Neuronal stem cell (in vitro differentiated cells): ENCODE measurements at regions not wholly inside any gene's neighbourhood (a gene's known extent, or its start where the extent isn't known, plus 50 kb on each side); places are given as distances from the start of the nearest gene placed in this dataset.

Experiments used
- DNase-seq: peaks from one replicate; pipeline ENCODE4 v3.0.0-alpha.2; 2013; ENCODE audit warnings: low spot score
- H2AFZ ChIP-seq: one replicate; pipeline ENCODE4 v1.6.1; 2013; ENCODE audit warnings: mild to moderate bottlenecking, low read length, inconsistent platforms
- H2AK5ac ChIP-seq: 2 replicates; pipeline ENCODE4 v1.6.1; 2013; ENCODE audit warnings: low read depth, mild to moderate bottlenecking, inconsistent platforms, low read length, moderate library complexity, mixed read lengths
- H2BK120ac ChIP-seq: 2 replicates; pipeline ENCODE4 v1.6.1; 2013; ENCODE audit warnings: low read depth, mild to moderate bottlenecking, inconsistent platforms, low read length, moderate library complexity, mixed read lengths
- H2BK12ac ChIP-seq: one replicate; pipeline ENCODE4 v1.6.1; 2013; ENCODE audit warnings: low read length, inconsistent platforms
- H2BK15ac ChIP-seq: 2 replicates; pipeline ENCODE4 v1.6.1; 2013; ENCODE audit warnings: mild to moderate bottlenecking, low read length, inconsistent platforms, mixed read lengths
- H2BK5ac ChIP-seq: one replicate; pipeline ENCODE4 v1.6.1; 2013; ENCODE audit warnings: inconsistent platforms, mild to moderate bottlenecking, low read length, moderate library complexity
- H3K14ac ChIP-seq: one replicate; pipeline ENCODE4 v1.6.1; 2013; ENCODE audit warnings: low read length, inconsistent platforms
- H3K18ac ChIP-seq: 2 replicates; pipeline ENCODE4 v1.6.1; 2013; ENCODE audit warnings: low read length, inconsistent platforms
- H3K23ac ChIP-seq: 2 replicates; pipeline ENCODE4 v1.6.1; 2013; ENCODE audit warnings: low read depth, mild to moderate bottlenecking, mixed read lengths, low read length, inconsistent platforms; ENCODE audit not compliant: poor library complexity
- H3K27ac ChIP-seq: replicated peaks from 3 replicates; pipeline ENCODE4 v1.5.1; 2013; ENCODE audit warnings: low read length, inconsistent platforms
- H3K27me3 ChIP-seq, 3 experiments: 2 replicates each; pipeline ENCODE4 v1.6.1; 2013; ENCODE audit warnings: low read length in 3 of 3, mild to moderate bottlenecking in 2 of 3, inconsistent platforms in 1 of 3, low read depth in 1 of 3, mixed read lengths in 1 of 3, moderate library complexity in 1 of 3; ENCODE audit not compliant: control insufficient read depth in 3 of 3, insufficient read depth in 3 of 3
- H3K36me3 ChIP-seq, 2 donors: replicated peaks in 1 of 2; 2 replicates each; pipeline ENCODE4 v1.6.1; 2013; ENCODE audit warnings: low read length in 2 of 2; ENCODE audit not compliant: control insufficient read depth in 2 of 2, insufficient read depth in 2 of 2
- H3K4ac ChIP-seq: 2 replicates; pipeline ENCODE4 v1.6.1; 2013; ENCODE audit warnings: inconsistent platforms, mild to moderate bottlenecking, low read length, moderate library complexity
- H3K4me1 ChIP-seq, 2 donors: 1 replicate in 1 of 2; 2 replicates in 1 of 2; pipeline ENCODE4 v1.6.1; 2013; ENCODE audit warnings: low read length in 2 of 2, low read depth in 1 of 2; ENCODE audit not compliant: control insufficient read depth in 2 of 2, insufficient read depth in 1 of 2
- H3K4me2 ChIP-seq: one replicate; pipeline ENCODE4 v1.6.1; 2013; ENCODE audit warnings: mild to moderate bottlenecking, low read length, inconsistent platforms; ENCODE audit not compliant: insufficient read depth, poor library complexity, severe bottlenecking
- H3K4me3 ChIP-seq, 2 donors: 2 replicates each; pipeline ENCODE4 v1.5.1; 2013; ENCODE audit warnings: low read length in 2 of 2, mild to moderate bottlenecking in 2 of 2, inconsistent platforms in 1 of 2, moderate library complexity in 1 of 2
- H3K79me1 ChIP-seq: one replicate; pipeline ENCODE4 v1.6.1; 2013; ENCODE audit warnings: low read depth, mild to moderate bottlenecking, inconsistent platforms, low read length, moderate library complexity
- H3K9ac ChIP-seq: one replicate; pipeline ENCODE4 v1.6.1; 2013; ENCODE audit warnings: mild to moderate bottlenecking, low read depth, low read length, inconsistent platforms; ENCODE audit not compliant: poor library complexity
- H3K9me3 ChIP-seq, 2 donors: replicated peaks in 1 of 2; 2 replicates each; pipeline versions ENCODE3 to v1.6.1; 2013; ENCODE audit warnings: low read length in 2 of 2, mild to moderate bottlenecking in 2 of 2, inconsistent platforms in 1 of 2, low read depth in 1 of 2, mixed read lengths in 1 of 2, moderate library complexity in 1 of 2; ENCODE audit not compliant: control insufficient read depth in 2 of 2, insufficient read depth in 1 of 2
- H4K8ac ChIP-seq: one replicate; pipeline ENCODE4 v1.6.1; 2013; ENCODE audit warnings: low read depth, mild to moderate bottlenecking, inconsistent platforms, low read length, moderate library complexity
- H4K91ac ChIP-seq: one replicate; pipeline ENCODE4 v1.6.1; 2013; ENCODE audit warnings: low read length, low read depth, mild to moderate bottlenecking, inconsistent platforms; ENCODE audit not compliant: poor library complexity
- WGBS, 2 donors: extraction: QIAGEN DNeasy Blood & Tissue Kit; methylation state at CpG; one replicate each; pipeline ENCODE4 v1.1.7; 2013; ENCODE audit warnings: missing lambda C conversion rate in 2 of 2, mixed read lengths in 1 of 2; ENCODE audit not compliant: insufficient read length in 2 of 2, insufficient replicate concordance in 1 of 2; ENCODE audit errors: extremely low coverage in 2 of 2; 5-methylcytosine and 5-hydroxymethylcytosine counted together

DNA sequence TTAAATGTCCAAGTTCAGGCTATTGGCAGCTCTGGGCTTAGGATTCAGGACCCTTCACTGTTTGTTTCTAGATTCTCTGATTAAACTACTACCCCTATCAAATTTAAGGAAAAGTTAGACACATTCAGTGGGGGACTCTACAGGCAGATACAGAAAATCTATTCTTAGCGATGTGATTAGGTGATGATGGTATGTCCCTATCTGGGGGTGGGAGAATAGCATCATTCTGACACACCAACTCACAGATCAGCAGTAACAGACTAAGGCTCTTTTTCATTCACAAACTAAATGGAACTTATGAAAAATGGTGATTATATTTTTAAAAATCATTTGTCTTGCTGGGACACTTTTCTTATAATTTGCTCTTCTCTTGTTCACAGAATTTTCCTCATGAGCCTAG lies 232.9 kb upstream of the CDH2 start:
- no peaks in the 10 kb centered on the region for H3K79me1 ChIP-seq
- no peak overlapping the region for H3K27ac ChIP-seq
- no peak for DNase-seq
- no peak overlapping the region for H2BK5ac ChIP-seq
- H2AFZ ChIP-seq = no peak overlapping the region
- no peaks in the 10 kb centered on the region for H3K36me3 ChIP-seq
- no peak overlapping the region for H3K4ac ChIP-seq
- H3K14ac ChIP-seq = no peak overlapping the region
- no peak overlapping the region for H2BK15ac ChIP-seq
- H3K4me1 ChIP-seq = no peaks in the 10 kb centered on the region
- H3K23ac ChIP-seq = no peak overlapping the region
- peaks cover 0 to 2% (median 0%) of the 10 kb centered on the region in 3 experiments for H3K27me3 ChIP-seq
- no peak overlapping the region for H3K4me3 ChIP-seq
- H3K18ac ChIP-seq = no peak overlapping the region
- no peak overlapping the region for H3K4me2 ChIP-seq
- no peak overlapping the region for H2AK5ac ChIP-seq
- no peak overlapping the region for H2BK12ac ChIP-seq
- no peak overlapping the region for H4K8ac ChIP-seq
- no peak overlapping the region for H2BK120ac ChIP-seq
- H4K91ac ChIP-seq = no peak overlapping the region
- no peak overlapping the region for H3K9ac ChIP-seq
- no peaks in the 10 kb centered on the region for H3K9me3 ChIP-seq
- no CpG with 5 or more reads among the region's 1 CpG for WGBS, 2 donors

GRCh38 chr18:28408528-28408927 lies 231.6 kb upstream of the CDH2 start:
- H3K27ac ChIP-seq = no peak overlapping the region

DNA sequence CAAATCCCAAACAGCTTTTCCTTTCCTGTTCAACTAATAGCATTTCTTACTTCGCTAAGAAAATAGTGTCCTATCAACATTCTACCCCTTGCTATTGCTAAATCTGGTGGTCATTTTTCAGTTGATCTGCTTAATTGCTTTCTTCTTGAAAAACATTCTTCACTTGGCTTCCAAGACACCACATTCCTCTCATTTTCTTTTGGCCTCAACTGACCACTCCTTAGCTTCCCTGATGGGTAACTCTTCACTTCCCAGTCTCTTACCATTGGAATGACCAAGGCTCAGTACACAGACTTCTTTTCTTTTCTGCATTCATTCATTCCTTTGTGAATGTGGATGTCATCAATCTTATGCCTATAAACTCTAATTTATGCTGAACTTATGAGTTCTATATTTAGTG lies 230.8 kb upstream of the CDH2 start:
- no peak overlapping the region for H3K14ac ChIP-seq
- no peak for DNase-seq
- no CpG with 5 or more reads among the region's 1 CpG for WGBS, 2 donors

More at GRCh38 chr18:28408528-28408927, 231.6 kb upstream of the CDH2 start:
- no peak overlapping the region for H3K18ac ChIP-seq
- no peaks in the 10 kb centered on the region for H3K79me1 ChIP-seq
- peak overlapping the region; percentile 90 for H3K14ac ChIP-seq
- no peak overlapping the region for H2BK5ac ChIP-seq
- H3K4me3 ChIP-seq = no peak overlapping the region
- DNase-seq = no peak
- H2AFZ ChIP-seq = no peak overlapping the region
- no peak overlapping the region for H3K23ac ChIP-seq
- no peak overlapping the region for H4K8ac ChIP-seq
- H2BK12ac ChIP-seq = no peak overlapping the region
- H3K27me3 ChIP-seq = peaks cover 0 to 2% (median 0%) of the 10 kb centered on the region in 3 experiments
- H3K9me3 ChIP-seq = no peaks in the 10 kb centered on the region
- no CpG with 5 or more reads among the region's 2 CpGs for WGBS, 2 donors
- H2BK15ac ChIP-seq = no peak overlapping the region
- H3K36me3 ChIP-seq = no peaks in the 10 kb centered on the region
- no peak overlapping the region for H3K4me2 ChIP-seq
- H2BK120ac ChIP-seq = no peak overlapping the region
- H2AK5ac ChIP-seq = no peak overlapping the region
- no peaks in the 10 kb centered on the region for H3K4me1 ChIP-seq
- H3K9ac ChIP-seq = no peak overlapping the region
- H4K91ac ChIP-seq = no peak overlapping the region
- H3K4ac ChIP-seq = no peak overlapping the region

GRCh38 chr18:28406533-28406932 lies 229.6 kb upstream of the CDH2 start:
- H3K4me3 ChIP-seq = no peak overlapping the region

More for the DNA sequence above, 230.8 kb upstream of the CDH2 start:
- Histone ChIP-seq H3K27me3 (peaks cover 0 to 2% (median 0%) of the 10 kb centered on the region in 3 experiments), H4K91ac (no peak overlapping the region), H2AFZ (no peak overlapping the region), H2BK120ac (no peak overlapping the region), H3K36me3 (no peaks in the 10 kb centered on the region), H2BK15ac (no peak overlapping the region), H3K9ac (no peak overlapping the region), H2BK5ac (no peak overlapping the region), H3K23ac (no peak overlapping the region), H3K9me3 (no peaks in the 10 kb centered on the region), H3K4me2 (no peak overlapping the region), H3K4ac (no peak overlapping the region), H3K79me1 (no peaks in the 10 kb centered on the region), H2AK5ac (no peak overlapping the region), H3K4me3 (no peak overlapping the region), H3K27ac (no peak overlapping the region), H3K18ac (no peak overlapping the region), H3K4me1 (no peaks in the 10 kb centered on the region), H4K8ac (no peak overlapping the region), H2BK12ac (no peak overlapping the region)

More at GRCh38 chr18:28406533-28406932, 229.6 kb upstream of the CDH2 start:
- no CpG with 5 or more reads among the region's 3 CpGs for WGBS, 2 donors
- Histone ChIP-seq H2BK120ac (no peak overlapping the region), H3K36me3 (no peaks in the 10 kb centered on the region), H3K9ac (no peak overlapping the region), H3K14ac (no peak overlapping the region), H3K18ac (no peak overlapping the region), H2AK5ac (no peak overlapping the region), H3K27me3 (no peaks in the 10 kb centered on the region), H4K8ac (no peak overlapping the region), H3K4ac (no peak overlapping the region), H3K27ac (no peak overlapping the region), H3K4me2 (no peak overlapping the region), H3K9me3 (no peaks in the 10 kb centered on the region), H2BK5ac (no peak overlapping the region), H2BK15ac (no peak overlapping the region), H4K91ac (no peak overlapping the region), H3K23ac (no peak overlapping the region), H3K4me1 (no peaks in the 10 kb centered on the region), H2BK12ac (no peak overlapping the region), H2AFZ (no peak overlapping the region), H3K79me1 (no peaks in the 10 kb centered on the region)
- no peak for DNase-seq
